Smooth muscle cell (in vitro differentiated cells): ENCODE measurements at regions not wholly inside any gene's neighbourhood (a gene's known extent, or its start where the extent isn't known, plus 50 kb on each side); places are given as distances from the start of the nearest gene placed in this dataset.
"Not testable (repeated sequence)": the region's sequence is repeated elsewhere in the genome, so short reads cannot be mapped to it uniquely, and the experiment has no call there.

Source experiments
- DNase-seq: peaks from one replicate; lab custom pipeline; 2025; ENCODE audit not compliant: unreplicated experiment; lab: John Stamatoyannopoulos, UW
- H2AFZ ChIP-seq: fragments of 200-600 bp; sonication (generic); 2 replicates; pipeline ENCODE4 v1.6.0; 2016; ENCODE audit warnings: antibody characterized with exemption, low read depth, mild to moderate bottlenecking
- H3F3A ChIP-seq: fragments of 200-600 bp; sonication (generic); 2 replicates; pipeline ENCODE4 v1.6.0; 2017; ENCODE audit warnings: antibody characterized with exemption, low read depth
- H3K27ac ChIP-seq: fragments of 200-600 bp; sonication (generic); 2 replicates; pipeline ENCODE4 v1.5.1; 2016; ENCODE audit warnings: low read depth, mild to moderate bottlenecking
- H3K27me3 ChIP-seq: fragments of 200-600 bp; sonication (generic); 2 replicates; pipeline ENCODE4 v1.6.1; 2016; ENCODE audit warnings: low read depth, mild to moderate bottlenecking
- H3K36me3 ChIP-seq: fragments of 200-600 bp; sonication (generic); 2 replicates; pipeline ENCODE4 v1.5.1; 2016; ENCODE audit warnings: low read depth
- H3K4me1 ChIP-seq: fragments of 200-600 bp; sonication (generic); 2 replicates; pipeline ENCODE4 v1.5.1; 2016; ENCODE audit warnings: low read depth
- H3K4me2 ChIP-seq: fragments of 200-600 bp; sonication (generic); 2 replicates; pipeline ENCODE4 v1.6.0; 2016; ENCODE audit warnings: mild to moderate bottlenecking
- H3K4me3 ChIP-seq: fragments of 200-600 bp; sonication (generic); 2 replicates; pipeline ENCODE4 v1.5.1; 2016; ENCODE audit warnings: mild to moderate bottlenecking
- H3K79me2 ChIP-seq: fragments of 200-600 bp; sonication (generic); 2 replicates; pipeline ENCODE4 v1.6.0; 2016; ENCODE audit warnings: low read depth, mild to moderate bottlenecking
- H3K9ac ChIP-seq: fragments of 200-600 bp; sonication (generic); 2 replicates; pipeline ENCODE4 v1.6.0; 2016; ENCODE audit warnings: low read depth
- H3K9me3 ChIP-seq: fragments of 200-600 bp; sonication (generic); replicated peaks from 2 replicates; pipeline ENCODE4 v1.5.1; 2016; ENCODE audit warnings: low read depth
- H4K20me1 ChIP-seq: fragments of 200-600 bp; sonication (generic); 2 replicates; pipeline ENCODE4 v1.6.0; 2016; ENCODE audit warnings: low read depth
- CTCF ChIP-seq: fragments of 200-600 bp; sonication (generic); IDR thresholded peaks from 2 replicates; pipeline ENCODE4 v1.5.1; 2017; ENCODE audit warnings: borderline replicate concordance, mild to moderate bottlenecking, antibody characterized with exemption; ENCODE audit not compliant: insufficient read depth, poor library complexity, severe bottlenecking
- WGBS: methylation state at CpG from one replicate; pipeline ENCODE4 v1.1.7; 2016; ENCODE audit warnings: low lambda C conversion rate; 5-methylcytosine and 5-hydroxymethylcytosine counted together

- Histone ChIP-seq H2AFZ (no peak overlapping the region), H3K27ac (no peak overlapping the region), H3K27me3 (no peaks in the 10 kb centered on the region), H3K36me3 (no peaks in the 10 kb centered on the region), H3K9ac (no peak overlapping the region), H3F3A (no peaks in the 10 kb centered on the region), H3K4me2 (no peak overlapping the region), H3K4me3 (no peak overlapping the region), H3K4me1 (no peaks in the 10 kb centered on the region), H3K9me3 (no peaks in the 10 kb centered on the region), H3K79me2 (no peaks in the 10 kb centered on the region), H4K20me1 (no peaks in the 10 kb centered on the region)
- no peak for DNase-seq
- WGBS = 90% methylated on average over 4 of the region's 4 CpGs
- no peak for TF ChIP-seq CTCF
These were observed 583.0 kb upstream of the ROBO1 start for GRCh38 chr3:80350771-80351170.

- Histone ChIP-seq H3K9me3 (no peaks in the 10 kb centered on the region), H3K36me3 (no peaks in the 10 kb centered on the region), H4K20me1 (no peaks in the 10 kb centered on the region), H3K79me2 (no peaks in the 10 kb centered on the region), H3K4me1 (no peaks in the 10 kb centered on the region), H2AFZ (no peak overlapping the region), H3F3A (no peaks in the 10 kb centered on the region), H3K9ac (no peak overlapping the region), H3K27me3 (no peaks in the 10 kb centered on the region), H3K27ac (no peak overlapping the region), H3K4me2 (no peak overlapping the region), H3K4me3 (no peak overlapping the region)
- 86% methylated on average over 4 of the region's 4 CpGs for WGBS
- TF ChIP-seq CTCF = no peak
- no peak for DNase-seq
These were observed 570.6 kb upstream of the ROBO1 start for GRCh38 chr3:80338366-80338765.

- no peak for DNase-seq
- no peaks in the 10 kb centered on the region for H3K79me2 ChIP-seq
- no peaks in the 10 kb centered on the region for H4K20me1 ChIP-seq
- no peaks in the 10 kb centered on the region for H3K27me3 ChIP-seq
- H2AFZ ChIP-seq = no peak overlapping the region
- WGBS = 92% methylated on average over 2 of the region's 2 CpGs
- no peak for TF ChIP-seq CTCF
- H3K9ac ChIP-seq = no peak overlapping the region
- no peak overlapping the region for H3K4me3 ChIP-seq
- H3F3A ChIP-seq = no peaks in the 10 kb centered on the region
- H3K9me3 ChIP-seq = no peaks in the 10 kb centered on the region
- H3K4me1 ChIP-seq = no peaks in the 10 kb centered on the region
- H3K4me2 ChIP-seq = no peak overlapping the region
- no peak overlapping the region for H3K27ac ChIP-seq
- no peaks in the 10 kb centered on the region for H3K36me3 ChIP-seq
These were observed 566.7 kb upstream of the ROBO1 start for GRCh38 chr3:80334534-80334933.

DNA sequence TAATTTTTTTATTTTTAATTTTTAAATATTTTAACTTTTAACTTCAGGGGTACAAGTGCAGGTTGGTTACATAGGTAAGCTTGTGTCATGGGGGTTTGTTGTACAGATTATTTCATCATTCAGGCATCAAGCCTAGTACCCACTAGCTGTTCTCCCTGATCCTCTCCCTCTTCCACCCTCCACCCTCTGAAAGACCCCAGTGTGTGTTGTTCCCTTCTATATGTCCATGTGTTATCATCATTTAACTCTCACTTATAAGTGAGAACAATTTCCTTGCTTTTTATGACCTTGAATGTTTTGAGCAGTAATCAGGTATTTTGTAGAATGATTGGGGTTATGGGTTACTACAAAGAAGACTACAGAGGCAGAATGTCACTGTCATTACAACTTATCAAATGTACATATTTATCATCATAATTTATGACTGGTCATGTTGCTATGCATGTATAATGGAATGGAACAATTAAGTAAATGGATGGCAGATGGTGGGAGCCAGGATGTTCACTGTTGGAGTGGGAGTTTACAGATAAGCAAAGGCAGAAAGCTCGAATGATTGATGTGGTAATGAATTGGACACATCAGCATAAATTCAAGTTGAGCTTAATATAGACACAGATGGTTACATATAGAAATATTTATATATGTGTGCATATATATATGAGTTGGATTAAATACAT, 563.8 kb upstream of the ROBO1 start:
- H2AFZ ChIP-seq = no peak overlapping the region
- H3K27ac ChIP-seq = no peak overlapping the region
- no peaks in the 10 kb centered on the region for H3K79me2 ChIP-seq
- no peaks in the 10 kb centered on the region for H4K20me1 ChIP-seq
- no peak overlapping the region for H3K4me2 ChIP-seq
- H3K9ac ChIP-seq = no peak overlapping the region
- no peak overlapping the region for H3K4me3 ChIP-seq
- H3K36me3 ChIP-seq = no peaks in the 10 kb centered on the region
- H3K9me3 ChIP-seq = no peaks in the 10 kb centered on the region
- H3K4me1 ChIP-seq = no peaks in the 10 kb centered on the region
- no peaks in the 10 kb centered on the region for H3K27me3 ChIP-seq
- 79% methylated on average over 1 of the region's 1 CpG for WGBS
- no peaks in the 10 kb centered on the region for H3F3A ChIP-seq
- no peak for TF ChIP-seq CTCF
- DNase-seq = no peak

DNA sequence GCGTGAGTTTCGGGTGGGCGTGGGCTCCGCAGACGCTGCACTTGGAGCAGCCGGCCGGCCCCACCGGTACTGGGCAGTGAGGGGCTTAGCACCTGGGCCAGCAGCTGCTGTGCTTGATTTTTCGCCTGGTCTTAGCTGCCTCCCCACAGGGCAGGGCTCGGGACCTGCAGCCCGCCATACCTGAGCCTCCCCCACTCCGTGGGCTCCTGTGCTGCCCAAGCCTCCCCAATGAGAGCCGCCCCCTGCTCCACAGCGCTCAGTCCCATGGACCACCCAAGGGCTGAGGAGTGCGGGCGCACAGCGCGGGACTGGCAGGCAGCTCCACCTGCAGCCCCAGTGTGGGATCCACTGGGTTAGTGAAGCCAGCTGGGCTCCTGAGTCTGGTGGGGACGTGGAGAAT, 546.7 kb upstream of the ROBO1 start:
- not testable (repeated sequence) for H3K4me3 ChIP-seq, H3K9ac ChIP-seq, H3K79me2 ChIP-seq, H3K9me3 ChIP-seq, H2AFZ ChIP-seq, H3K27me3 ChIP-seq, H3K4me2 ChIP-seq, H4K20me1 ChIP-seq, DNase-seq, H3K4me1 ChIP-seq, H3K36me3 ChIP-seq, H3F3A ChIP-seq, H3K27ac ChIP-seq
- WGBS = 94% methylated on average over 19 of the region's 19 CpGs
